GM18858 (cell line): ENCODE measurements at regions not wholly inside any gene's neighbourhood (a gene's known extent, or its start where the extent isn't known, plus 50 kb on each side); places are given as distances from the start of the nearest gene placed in this dataset.

Experiments used
- ATAC-seq: cut with Tn5 transposase; IDR thresholded peaks from one replicate; pipeline ENCODE4 v1.9.1; 2021; ENCODE audit not compliant: unreplicated experiment

- ATAC-seq = no peak
Observed at GRCh38 chr7:46651561-46652088, 730.6 kb upstream of the IGFBP3 start.

GRCh38 chr7:46651070-46651469 is 730.0 kb upstream of the IGFBP3 start:
- ATAC-seq = no peak

GRCh38 chr7:46649876-46650275 is 728.8 kb upstream of the IGFBP3 start:
- ATAC-seq = no peak

DNA sequence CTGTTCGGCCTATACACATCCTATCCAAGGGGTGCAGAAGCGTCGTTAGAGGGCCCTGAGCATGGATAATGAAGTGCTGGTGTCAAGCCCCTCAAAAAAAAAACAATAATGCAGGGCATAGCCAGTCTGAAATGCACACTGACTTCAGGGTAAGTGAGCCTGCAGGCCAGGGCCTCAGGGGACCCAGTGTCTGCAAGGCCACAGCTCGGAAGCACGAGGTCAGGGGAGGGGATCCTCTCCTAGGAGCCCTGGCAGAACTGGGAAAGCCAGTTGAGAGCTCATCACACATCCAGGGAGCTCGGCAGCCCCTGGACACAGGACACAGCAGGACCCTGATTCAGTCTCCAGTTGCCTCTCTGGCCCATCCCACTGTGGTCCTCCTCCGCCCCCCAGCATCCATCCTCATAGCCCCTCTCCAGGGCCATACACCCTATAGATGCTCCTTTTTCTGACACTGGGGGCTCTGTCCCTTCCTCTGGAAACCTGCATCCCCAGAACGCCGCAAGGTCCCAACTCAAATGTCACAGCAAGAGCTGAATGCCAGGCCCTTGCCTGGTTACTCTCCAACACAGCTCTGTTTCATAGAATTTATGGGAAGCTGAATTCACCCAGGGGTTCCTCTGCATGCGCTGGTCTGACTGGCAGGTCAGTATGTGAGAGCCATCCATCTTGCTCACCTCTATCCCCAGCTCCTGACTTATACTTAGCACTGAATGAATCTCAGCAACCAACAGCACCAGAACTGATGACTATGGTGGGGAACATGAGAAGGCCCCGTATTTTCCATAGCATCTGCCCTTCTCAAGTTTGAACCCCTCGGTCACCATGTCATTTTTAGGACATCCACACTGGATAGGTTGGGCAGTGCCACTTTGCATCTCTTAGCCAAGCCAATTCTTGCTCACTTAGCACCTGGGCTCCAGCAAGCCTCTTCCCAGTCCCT is 717.0 kb upstream of the IGFBP3 start:
- ATAC-seq = no peak

DNA sequence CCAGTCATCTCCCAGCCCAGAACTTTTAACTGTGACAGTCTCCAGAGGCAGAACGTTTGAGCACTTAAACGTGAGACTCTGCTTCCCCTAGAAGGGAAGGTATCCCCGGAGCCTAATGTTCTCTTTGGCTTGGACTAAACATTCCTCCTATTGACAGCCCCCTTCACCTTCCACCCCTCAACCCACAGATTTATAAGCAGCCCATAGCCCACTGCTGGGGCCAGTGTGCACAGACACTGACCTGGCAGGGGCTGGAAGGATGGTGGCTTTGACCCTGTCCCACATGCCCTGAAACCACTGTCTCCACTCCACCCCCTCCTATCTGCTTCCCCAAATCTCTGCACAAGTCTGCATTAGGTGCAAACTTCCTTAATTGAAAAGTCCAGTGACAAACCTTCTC is 715.0 kb upstream of the IGFBP3 start:
- ATAC-seq = no peak

DNA sequence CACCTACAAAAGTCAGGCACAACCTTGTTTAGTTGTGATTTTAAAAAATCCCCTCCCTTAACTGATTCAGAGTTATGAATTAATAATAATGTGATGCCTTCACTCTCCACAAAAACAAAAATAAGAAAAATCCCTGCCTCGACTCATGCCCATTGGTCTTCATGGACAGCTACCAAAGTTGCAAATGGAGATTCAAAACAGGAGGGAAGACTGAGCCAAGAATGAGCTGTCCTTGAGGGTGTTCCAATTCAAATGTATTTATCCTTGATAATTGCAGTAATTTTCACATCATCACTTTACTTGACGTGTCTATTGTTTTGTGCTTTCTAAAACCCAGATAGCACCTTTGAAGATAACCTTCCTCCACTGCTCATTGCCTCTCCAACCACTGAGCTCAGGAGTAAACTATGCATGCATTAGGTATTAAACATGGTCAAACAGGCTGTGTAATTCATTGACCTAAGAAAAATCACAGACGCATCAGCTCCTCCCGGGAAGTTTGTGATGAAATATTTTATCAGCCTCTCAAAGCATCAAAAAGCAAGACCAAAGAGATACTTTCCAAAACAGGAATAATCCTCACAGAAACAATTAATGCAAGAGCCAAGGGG is 712.7 kb upstream of the IGFBP3 start:
- no peak for ATAC-seq

DNA sequence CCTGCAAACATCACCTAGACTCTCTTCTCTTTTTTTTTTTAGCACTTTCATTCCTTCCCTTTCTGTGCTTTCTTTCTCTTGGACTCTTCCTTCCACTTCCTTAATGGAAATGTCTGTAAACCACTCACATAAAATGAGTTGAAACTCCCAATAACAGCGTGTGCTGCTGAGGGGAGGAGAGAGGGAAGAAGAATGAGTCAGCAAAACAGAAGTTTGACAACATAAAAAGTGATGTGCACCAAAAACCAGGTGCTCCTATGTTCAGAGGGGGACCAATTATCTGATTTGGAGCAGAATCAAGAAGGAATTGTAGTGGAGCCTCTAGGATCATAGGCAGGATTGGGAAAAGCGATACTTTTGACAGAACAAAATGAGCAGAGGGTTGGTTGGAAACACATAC is 712.1 kb upstream of the IGFBP3 start:
- no peak for ATAC-seq

DNA sequence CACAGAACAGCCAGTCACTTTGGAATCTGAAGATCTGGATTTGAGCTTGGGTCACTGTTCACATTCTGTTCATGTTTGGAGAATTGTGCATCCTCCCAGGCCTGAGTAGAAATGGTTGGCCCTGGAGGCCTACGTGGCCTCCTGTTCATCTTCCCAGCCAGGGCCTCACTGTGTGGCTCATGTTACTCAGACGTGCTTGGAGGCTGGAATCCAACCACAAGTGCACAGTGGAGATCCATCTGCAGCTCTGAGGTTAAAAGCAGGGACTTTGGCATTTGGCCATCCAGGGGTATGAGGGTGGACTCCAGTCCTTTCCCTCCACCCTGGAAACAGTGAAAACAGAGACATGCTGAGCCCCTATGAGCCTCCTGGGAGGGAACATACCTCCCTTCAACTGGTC is 709.0 kb upstream of the IGFBP3 start:
- ATAC-seq = no peak

GRCh38 chr7:46628389-46628788 is 707.3 kb upstream of the IGFBP3 start:
- ATAC-seq = no peak

GRCh38 chr7:46626691-46627310 is 705.7 kb upstream of the IGFBP3 start:
- ATAC-seq = no peak

DNA sequence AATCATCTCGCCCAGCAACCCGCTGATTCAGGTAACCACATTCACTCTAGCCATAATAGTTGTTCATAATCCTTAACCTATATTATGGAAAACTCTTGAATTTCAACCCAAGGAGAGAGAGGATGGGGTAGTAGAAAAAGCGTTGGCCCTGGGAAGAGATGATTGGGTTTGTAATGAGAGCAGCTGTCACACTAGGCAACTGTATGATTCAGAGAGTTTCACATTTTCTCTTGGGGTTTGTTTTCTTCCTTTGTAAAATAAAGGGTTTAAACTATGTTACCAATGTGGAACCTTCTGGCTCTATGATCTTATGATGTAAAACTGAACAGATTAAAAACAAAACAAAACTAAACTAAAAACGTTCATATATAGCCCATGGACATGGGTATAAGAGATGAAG is 705.2 kb upstream of the IGFBP3 start:
- no peak for ATAC-seq

DNA sequence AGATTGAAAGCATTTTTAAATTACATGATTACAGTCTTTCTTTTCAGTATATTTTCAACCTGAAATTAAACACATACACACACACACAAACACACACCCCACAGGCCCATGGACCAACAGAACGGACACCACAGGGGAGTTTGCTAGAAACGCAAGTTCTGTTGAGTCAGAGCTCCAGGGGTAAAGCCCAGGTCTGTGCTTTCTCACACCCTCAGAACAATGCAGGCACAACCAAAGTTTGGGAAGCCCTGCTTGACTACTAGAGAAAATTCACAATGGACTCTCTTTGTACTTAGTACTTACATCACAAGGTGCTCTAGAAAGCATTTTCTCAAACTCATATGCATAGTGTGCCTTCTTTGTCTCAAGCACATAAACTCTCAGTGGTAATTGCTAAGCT is 704.0 kb upstream of the IGFBP3 start:
- ATAC-seq = no peak

DNA sequence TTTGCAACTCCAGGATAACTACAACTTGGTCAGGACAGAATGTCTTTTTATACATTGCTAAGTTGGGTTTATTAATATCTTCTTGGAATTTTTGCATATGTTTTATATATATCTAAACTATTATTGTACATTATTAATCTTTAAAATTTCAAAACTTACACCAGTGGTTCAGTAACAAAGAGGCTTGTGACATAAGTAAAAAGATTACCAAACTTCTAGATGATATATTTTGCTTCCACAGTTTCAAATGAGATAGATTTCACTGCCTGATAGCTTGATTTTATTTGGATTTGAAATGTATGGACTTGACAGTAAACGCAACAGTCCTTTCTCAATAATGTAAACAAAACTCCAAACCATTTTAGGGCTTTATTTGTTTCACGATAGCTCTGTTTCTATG is 701.2 kb upstream of the IGFBP3 start:
- no peak for ATAC-seq

DNA sequence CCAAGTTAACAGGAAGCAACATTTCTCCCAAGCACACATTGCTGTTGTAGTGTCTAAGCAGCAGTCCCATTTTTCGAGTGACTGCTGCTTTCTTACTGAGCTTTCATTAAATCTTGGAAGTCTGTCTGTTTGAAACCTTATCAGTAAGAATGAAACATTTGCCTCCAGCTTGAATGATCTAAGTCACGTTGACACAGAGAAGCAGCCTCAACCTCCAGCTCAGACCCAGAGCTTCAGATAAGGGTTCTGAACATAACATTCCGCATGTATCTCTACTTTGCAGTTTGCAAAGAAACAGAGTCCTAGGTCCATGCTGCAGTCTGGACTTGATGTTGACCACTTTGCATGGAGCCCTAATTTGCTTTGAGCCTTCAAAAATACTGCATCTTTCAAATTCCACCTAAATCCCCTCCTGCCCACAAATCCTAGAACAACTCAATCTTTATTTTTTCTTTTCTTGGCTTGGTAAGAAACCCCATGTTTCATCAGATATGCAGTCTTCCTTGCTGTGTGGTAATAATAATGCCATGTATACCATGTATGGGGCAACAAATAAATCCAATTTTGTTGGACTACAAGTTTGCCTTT is 698.7 kb upstream of the IGFBP3 start:
- ATAC-seq = no peak

DNA sequence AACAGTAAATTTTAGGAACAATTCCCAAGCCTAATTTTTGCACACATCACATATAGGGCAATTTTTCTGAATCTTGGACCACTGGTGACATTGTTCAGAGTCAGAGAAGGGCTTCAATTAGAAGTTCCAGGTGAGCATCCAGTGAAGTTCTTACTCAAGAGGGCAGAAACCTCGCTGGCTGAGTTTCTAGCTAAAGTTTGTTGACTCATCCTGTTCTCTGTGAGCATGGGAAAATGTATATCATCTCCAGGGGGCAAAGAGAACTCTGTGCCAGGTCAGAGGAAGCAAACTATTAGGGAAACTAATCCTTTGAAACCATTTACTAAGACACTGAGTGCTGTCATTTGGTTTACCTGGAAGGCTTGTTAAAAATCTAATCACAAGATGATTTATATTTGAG is 695.6 kb upstream of the IGFBP3 start:
- no peak for ATAC-seq

- ATAC-seq = no peak
Observed at GRCh38 chr7:46613551-46613950, 692.5 kb upstream of the IGFBP3 start.

DNA sequence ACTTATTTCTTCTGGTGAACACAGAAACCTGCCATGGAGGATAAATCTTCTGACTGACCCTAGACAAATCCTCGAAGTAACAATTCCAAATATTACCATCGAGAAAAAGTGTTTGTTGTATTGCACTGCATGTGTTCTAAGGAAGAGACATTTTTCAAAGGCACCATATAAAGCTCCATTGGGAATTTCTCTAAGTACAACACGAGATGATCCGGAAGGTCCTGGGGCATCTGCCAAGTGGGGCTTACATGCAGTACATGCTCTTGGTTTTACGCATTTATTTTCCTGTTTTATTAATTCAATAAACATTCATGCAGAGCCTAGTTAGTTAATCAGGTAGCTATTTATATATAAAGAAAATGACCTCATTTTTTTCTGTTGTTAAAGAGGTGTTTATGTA is 692.0 kb upstream of the IGFBP3 start:
- ATAC-seq = no peak

- ATAC-seq = no peak
Observed at GRCh38 chr7:46611508-46611907, 690.4 kb upstream of the IGFBP3 start.

DNA sequence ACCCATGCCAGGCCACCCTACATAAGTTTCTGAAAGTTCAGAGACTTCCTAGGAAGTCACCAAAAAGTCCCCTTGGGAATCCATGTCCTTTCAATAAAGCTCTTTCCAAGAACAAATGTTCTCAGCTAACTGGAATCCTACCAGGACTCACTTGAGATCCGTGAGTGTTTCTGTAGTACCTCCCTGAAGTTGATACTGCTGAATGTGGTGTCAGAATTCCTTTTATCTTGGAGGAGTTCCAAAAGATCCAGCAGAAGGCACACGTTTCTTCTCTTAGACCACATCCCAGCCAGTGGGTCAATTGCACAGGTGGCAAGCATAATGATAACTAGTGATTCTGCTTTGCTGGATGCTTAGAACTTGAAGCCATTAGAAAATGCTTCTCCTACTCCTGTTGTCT is 689.7 kb upstream of the IGFBP3 start:
- ATAC-seq = no peak

- no peak for ATAC-seq
Observed at GRCh38 chr7:46607176-46607575, 686.1 kb upstream of the IGFBP3 start.

- no peak for ATAC-seq
Observed at GRCh38 chr7:46606761-46607160, 685.7 kb upstream of the IGFBP3 start.
